SKM-1 (cell line): ENCODE measurements at regions not wholly inside any gene's neighbourhood (a gene's known extent, or its start where the extent isn't known, plus 50 kb on each side); places are given as distances from the start of the nearest gene placed in this dataset.
A peak's percentile ranks its signal among the peaks of the same experiment; 100 is the strongest.
"Not testable (repeated sequence)": the region's sequence is repeated elsewhere in the genome, so short reads cannot be mapped to it uniquely, and the experiment has no call there.

Experiments
- DNase-seq: peaks from one replicate; lab custom pipeline; 2025; ENCODE audit not compliant: unreplicated experiment; lab: John Stamatoyannopoulos, UW

DNA sequence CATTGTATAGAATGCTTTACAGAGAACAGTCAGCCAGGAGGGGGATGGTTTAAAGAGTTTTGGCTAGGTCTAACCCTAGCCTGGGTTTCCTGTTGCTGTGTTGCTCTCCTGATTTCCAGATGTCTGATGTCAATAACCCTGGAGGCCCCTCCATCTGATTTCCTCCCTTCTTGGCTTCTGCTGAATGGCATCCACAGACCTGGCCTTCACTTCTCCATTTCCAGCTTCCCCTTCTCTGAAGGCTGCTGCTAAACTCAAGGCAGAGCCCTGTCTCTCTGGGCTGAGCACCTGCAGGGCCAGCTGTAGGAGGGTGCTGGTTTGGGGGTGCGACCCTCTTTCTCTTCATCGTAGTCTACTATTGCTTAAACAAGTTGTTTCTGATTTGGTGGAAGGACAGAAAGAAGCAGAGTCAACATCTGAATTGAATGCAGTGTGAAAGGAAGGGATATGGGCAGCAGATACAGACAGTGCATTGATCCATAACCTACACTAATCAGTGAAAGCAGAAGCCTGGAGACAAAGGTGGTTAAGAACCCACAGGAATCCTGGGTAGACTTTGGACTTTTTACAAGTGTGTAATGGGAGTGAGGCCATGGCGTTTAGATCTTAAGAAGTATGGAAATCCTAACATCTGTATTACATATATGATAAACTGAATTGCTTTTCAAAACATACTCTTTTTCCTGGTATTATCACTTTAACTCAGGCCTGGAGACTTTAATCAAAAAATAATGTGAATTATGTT, 153.6 kb downstream of the HRH4 start:
- DNase-seq = peak; percentile 46

DNA sequence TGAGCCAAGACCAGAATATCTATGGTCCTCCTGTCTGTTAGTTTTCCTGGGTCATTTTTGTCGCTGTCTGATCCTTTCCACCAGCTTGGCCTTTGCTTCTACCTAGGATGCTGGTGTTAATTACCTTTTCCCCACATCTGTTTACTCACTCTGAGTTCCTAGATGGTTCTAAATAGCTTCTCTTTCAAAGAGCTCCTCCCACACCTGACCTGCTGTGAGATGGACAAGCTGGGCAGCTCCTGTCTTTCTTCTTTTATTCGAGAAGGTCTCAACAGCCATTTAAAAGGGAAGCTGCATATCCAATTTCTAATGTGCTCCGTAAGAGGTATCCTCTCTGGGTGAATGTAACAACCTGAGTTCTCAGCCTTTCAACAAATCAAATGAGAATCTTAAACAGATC, 156.2 kb downstream of the HRH4 start:
- no peak for DNase-seq

DNA sequence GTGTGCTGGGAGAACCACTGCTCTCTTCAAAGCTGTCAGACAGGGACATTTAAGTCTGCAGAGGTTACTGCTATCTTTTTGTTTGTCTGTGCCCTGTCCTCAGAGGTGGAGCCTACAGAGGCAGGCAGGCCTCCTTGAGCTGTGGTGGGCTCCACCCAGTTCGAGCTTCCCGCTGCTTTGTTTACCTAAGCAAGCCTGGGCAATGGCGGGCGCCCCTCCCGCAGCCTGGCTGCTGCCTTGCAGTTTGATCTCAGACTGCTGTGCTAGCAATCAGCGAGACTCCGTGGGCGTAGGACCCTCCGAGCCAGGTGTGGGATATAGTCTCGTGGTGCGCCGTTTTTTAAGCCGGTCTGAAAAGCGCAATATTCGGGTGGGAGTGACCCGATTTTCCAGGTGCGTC, 164.0 kb downstream of the HRH4 start:
- not testable (repeated sequence) for DNase-seq

DNA sequence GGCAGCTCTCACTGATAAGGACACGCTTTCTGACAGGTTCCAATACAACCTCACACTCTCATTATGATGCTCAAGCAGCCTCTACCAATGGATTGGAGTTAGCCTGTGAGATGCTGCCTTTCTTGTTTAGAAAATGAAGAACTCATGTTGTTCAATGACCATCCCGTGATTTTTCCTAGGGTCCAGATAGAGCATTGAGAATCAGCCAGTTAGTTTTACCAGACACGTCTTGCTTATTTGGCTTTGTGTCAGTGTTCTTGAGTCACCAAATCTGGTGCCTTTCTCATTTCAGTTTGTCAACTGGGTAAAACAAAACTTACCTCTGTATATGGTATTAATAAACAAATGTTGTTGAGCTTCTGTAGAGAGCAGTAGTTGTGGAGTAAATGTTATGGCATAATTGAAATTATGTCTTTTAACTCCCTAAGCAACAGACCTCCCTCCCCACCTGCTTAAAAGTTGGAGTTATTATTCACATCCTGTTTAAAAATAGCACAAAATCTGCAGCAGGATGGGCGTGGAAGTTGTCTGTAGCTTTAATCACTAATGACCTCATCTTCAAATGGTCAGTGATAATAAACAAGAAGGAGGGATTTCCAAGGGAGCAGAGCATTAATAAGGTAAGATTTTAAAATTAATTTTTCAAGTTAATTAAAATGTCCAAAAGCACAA, 167.3 kb downstream of the HRH4 start:
- DNase-seq = no peak

DNA sequence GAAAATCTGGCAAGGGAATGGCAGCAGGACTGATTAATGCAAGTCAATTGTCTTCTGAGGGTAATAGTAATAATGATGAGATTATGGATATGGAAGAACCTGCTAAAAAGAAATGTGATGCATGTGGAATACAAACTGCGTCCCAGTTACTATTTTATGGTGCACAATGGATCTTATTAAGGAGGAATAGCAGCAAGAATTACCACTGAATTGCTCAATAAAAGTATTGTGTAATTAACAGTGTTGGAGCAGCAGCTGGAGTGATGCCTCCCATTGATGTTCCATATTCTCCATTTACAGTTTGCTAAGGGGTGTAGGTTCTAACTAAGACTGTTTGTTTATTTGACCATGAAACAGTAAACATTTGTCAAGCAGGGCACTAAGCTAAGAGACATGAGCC, 167.9 kb downstream of the HRH4 start:
- DNase-seq = no peak

DNA sequence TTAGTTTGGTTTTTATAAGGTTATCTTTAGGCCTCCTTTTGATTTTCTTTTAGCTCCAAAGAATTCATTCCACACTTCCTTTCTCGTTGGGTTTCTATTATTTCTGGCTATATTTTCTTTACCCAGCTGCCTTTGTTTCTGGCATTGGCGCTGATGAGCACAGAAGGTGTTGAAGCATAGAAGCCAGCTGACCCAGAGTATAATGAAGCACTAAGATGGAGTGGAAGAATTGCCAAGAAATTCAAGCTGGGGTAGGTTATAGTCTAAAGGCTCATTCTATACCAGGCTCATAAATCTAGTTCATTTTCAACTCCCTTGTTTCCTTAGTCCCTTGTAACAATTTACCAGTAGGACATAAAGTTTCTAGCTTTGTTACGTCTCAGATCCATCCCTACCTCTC, 169.5 kb downstream of the HRH4 start:
- no peak for DNase-seq

DNA sequence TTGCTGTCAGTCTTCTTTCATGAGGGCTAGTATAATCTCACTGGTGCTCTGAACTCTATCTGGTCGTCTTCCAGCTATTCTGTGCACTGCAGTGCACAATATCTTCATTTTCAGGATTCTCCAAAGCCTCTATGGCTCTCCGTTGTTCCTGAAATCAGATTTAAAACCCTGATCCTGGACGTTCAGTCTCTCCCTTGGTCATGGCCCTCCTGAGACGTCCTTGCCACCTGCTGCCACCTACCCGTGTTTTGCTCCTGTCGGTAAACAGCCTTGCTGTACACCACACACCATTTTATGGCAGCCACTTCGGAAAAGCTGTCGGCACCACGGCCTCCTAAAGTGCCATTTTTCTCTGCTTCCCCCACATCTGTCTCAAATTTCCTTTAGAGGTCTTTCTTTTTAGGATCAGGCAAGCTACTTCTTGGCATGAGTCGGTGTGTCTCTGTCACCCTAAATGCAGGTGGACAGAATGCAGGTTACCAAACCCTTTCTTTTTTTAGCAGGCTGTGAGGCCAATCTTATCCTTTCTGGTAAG, 170.0 kb downstream of the HRH4 start:
- no peak for DNase-seq

DNA sequence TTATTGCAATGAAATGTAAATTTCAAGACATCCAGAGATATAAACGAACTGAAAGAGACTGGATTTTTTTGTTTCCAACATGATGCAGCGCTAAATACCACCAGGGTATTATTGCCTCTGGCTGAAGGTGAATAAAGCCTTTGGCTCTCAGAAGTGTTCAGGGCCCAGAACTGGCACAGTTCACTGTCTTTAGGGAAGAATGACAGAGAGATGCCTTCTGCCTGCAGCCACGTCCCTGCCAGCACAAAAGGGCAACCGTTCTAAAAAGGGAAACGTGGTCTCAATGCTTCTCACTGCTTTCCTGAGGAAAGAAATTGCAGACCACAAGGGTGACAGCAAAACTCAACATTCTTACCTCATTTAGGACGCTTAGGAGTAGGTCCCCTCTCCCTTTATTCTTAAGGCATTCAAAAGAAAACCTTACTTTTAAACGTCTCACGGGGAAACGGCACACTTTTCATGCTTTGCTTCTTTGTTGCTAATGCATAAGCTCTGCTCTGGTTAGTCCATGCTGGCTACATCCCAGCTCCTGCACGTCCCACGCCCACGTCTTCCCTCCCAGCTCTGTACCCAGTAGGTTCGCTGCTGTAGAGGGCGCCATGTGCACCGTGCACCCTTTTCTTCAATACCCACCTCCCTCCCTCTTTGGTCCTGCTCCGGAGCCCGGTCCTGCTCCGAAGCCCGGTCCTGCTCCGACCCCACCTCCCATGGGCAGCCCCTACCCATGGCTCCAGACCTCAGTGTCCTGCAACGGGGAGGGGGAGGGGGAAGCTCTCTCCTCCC, 171.0 kb downstream of the HRH4 start:
- no peak for DNase-seq

DNA sequence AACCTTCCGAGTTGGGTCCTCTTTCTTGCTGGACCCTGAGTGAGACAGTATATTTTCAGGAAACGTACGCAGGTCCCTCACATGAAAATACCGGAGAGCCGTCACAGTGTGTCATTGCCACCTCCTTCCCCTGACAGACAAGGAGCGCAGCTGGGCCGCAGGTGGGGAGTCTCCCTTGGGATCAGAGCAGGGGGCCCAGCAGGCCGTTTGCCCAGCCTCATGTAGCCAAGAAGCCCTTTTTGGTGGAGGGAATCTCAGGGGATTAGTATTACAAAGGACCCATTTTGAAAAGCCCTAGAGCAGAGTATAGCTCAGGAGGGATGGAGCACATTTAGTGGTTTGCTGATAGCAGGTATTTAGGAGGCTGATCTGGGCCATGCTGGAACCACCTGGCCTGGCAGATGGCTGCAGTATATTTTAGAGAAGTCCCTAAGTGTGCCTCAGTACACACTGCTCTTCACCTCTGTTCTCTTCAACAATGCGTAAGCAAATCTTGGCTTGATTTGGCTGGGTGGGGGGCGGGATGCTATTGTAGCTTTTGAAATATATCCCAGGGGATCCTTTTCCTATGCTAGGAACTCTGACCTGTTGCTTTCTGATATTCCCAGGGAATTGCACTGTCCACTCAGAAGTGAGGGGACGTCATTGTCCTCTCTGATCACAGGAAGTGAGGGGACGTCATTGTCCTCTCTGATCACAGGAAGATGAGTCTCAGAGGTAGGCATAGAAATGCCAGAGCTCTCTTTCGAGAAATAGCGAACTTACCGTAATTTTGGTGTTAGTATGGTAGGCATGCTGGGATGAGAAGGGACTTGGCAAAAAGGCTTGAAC, 171.9 kb downstream of the HRH4 start:
- no peak for DNase-seq

DNA sequence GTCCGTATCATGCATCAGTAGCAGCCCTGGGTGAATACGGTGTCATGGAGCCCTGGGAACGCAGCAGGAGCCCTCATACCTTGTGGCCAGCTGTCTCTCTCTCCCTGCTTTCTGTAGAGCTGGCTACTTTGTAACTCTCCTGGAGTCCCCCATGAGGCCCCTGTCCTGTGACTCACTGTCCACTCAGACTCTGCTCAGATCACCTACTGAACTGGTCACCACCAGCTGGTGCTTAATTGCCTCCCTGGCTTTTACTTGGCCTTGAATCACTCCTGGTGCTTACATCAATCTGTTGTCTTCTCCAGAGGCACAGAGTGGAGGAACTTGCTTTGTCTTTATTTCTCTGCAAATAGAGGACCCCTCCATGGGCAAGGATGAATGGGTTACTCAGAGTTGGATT, 172.7 kb downstream of the HRH4 start:
- DNase-seq = no peak

DNA sequence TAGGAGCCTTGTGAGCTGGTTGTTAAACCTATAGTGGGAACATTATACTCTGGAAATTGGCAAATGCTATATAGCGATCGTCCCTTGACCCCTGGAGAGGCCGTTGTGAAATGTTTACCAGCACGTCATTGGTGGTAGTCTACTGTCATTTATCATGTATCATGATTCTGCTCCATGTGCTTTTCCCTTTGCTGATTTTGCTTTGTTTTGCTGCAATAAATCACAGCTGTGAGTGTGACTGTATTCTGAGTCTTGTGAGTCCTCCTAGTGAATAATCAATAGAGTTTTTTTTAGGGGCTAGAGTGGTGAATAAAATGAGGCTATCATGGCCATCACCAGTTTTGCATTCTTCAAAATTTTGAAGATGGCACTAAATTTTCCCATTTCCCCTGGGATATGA, 189.1 kb downstream of the HRH4 start:
- DNase-seq = no peak

DNA sequence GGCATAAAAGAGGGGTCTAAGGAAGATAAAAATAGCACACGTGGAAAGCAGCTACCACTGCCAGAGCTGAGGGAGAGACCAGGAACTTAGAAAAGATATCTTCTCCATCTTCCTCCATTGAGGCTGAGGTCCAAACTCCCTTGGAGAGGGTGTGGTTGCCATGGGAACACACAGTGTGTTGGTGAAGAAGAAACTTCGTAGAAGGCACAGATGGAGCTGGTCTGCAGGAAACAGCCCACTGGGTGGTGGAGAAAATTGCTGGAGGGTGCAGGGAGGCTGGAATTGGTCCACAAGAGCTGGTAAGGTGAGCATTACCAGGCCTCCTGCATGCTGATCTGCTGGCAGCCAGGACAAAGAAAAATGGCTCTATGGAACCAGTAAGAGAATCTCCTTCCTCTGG, 191.0 kb downstream of the HRH4 start:
- no peak for DNase-seq

DNA sequence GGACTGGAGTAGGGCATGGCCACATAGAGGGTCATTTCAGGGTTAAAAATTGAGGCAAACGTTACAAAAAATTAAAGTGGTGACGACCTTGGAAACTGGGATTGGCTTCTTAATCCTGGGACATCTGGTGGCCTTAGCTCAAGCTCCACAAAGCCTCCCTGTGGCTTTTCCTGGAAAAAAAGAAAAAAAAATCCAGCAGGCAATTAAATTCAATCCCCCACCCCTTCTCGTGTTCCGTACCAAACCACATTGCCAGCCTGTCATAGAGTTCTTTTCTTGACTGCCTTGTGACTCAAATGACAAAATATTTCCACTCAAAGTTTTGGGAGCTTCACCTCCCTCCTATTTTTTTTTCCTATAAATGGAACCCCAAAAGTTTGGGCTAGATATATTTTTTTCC, 195.6 kb downstream of the HRH4 start:
- no peak for DNase-seq

DNA sequence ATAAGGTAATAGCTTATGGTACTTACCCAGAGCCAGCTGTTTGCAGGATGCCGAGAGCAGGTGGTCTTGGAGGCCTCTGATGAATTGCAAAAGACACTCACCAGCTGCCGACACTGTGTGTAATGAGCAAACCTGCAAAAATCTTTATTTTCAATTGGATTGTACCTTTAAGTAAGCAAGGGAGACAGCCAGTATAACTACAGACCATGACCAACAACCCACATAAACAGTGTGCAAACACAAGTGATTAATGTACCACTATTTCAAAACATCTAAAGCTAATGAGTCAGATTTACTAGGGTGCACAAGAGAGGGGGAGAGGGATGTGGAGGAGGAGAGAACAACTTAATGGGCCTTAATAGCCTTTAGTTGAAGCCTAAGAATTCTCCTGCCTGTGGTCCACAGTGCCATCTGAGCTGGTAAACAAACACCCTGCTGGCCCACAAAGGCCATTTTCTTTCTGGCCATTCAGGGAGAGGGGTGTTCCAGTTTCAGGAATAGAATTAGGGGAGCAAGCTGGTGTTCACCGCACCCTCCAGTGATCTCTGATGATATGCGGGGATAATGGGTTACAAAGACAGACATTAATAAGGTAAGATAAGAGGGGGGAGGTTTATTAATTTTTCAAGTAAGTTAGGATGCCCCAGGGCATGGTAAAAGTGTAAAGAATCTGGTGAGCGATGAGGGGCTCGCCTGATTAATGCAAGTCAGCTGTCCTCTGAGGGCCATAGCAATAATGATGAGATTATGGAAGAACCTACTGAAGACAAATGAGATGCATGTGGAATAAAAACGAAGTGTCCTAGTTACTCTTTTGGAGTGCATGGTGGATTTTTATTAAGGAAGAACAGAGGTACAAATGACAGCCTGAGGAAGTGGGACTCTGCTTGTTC, 196.4 kb downstream of the HRH4 start:
- DNase-seq = no peak

DNA sequence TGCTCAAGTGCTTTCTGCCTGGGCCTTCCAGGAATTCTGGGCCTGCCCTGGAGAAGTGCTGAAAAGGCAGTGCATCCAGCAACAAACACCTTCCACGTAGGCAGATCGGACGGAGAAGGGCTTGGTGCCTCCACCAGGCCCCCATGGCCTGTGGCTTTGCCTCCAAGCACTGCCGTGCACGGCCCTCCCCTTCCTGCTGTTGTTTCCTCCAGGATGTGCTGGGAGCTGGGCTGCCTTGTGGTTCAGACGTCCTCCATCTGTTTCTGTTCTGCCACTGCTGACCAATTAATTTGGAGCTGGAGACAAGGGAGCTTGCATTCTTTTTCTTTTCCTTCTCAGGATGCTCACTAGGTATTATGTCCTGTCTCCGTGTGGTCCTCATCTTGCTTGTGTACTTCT, 197.0 kb downstream of the HRH4 start:
- DNase-seq = no peak

DNA sequence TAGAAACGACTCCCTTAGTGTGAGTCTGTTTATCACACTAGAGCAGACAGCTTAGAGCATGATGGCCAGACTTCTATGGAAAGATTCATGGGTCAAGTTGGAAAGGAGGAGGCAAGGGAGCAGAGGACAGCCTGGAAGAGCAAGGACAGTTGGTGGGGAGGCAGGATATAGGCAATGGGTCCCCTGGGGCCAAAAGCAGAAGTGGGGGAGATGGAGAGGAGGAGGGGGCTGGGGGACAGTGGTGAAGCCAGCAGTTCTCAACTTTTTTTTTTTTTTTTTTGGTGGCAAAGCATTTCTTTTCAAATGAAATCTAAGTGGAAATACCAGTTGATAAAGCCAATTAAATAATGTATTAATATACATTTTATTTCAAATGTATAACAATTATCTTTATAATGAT, 197.9 kb downstream of the HRH4 start:
- no peak for DNase-seq

DNA sequence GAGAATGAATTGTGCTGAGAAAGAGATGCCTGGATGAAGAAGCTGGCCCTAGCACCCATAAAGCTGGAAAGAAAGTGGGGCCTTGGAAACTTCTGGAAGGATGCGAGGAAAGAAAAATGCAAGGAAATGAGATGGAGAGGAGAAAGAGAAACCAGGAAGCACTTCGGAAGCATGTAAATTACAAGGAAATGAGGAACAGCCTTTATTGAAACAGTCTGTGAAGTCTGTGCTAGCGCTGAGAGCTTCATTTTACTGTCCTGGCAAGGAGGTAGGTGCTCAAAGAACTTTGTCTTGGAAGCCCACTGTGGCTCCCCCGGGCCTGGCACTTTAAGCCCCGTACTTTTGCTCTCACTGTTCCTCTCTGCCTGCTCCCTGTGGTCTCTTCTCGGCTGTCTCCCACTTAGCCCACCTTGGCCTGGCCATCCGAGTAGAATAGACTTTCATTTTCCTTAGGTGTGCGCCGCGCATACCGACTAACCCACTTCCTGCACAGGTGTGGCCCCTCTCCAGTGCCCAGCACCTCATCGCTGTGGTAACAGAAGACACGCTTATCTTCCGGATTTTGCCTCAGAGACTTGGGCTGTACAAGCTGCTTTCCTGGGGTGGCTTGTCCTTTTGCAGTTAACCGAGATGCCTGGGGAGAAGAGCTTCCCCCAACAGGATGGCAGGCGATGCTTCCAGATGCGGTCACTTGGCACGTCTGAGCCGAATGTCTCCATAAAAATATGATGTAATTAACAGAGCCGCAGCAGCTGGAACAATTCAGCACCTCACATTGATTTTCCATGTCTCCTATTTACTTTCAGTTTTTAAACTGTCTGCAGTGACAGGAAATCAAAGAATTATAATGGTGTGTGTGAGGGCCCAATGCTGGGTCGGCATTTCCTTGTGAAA, 199.6 kb downstream of the HRH4 start:
- no peak for DNase-seq

DNA sequence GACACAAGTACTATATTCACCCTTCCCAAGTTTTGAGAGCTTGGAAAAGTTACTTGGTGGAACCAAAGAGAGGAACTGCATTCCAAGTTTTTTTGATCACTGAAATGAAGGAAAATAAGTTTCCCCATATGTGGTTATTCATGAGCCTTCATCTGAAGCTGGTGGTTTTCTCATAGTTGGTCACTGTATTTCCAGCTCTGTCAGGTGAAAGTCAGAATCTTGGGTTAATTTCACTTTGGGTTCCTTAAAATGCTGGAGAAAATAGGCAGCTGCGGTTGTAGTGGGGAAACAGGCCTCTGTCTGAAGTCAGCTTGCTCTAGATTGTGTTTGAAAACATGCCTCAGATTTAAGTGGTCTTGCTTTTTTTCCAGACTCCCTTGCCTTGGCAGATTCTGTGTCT, 200.5 kb downstream of the HRH4 start:
- DNase-seq = no peak

DNA sequence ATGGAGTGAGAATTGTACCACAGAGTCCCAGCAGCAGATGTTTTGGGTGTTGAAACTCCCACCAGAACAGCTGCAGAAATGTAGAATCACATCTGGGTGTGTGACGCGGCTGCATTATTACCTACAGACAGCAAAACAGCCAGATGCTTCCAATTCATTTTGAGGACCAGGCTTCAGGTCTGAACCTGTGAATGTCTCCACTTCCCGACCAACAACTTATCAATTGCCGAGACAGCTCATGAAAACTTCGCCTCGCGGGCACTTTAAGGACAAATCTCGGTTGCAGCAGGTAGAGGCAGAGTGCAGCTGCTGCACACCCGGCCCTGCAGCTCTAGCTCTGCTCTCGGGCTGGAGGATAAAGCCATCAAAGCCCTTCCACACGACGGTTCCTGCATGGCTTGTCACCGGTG, 202.0 kb downstream of the HRH4 start:
- DNase-seq = no peak
